ENCODE measurements at regions not wholly inside any gene's neighbourhood (a gene's known extent, or its start where the extent isn't known, plus 50 kb on each side); places are given as distances from the start of the nearest gene placed in this dataset.

DNA sequence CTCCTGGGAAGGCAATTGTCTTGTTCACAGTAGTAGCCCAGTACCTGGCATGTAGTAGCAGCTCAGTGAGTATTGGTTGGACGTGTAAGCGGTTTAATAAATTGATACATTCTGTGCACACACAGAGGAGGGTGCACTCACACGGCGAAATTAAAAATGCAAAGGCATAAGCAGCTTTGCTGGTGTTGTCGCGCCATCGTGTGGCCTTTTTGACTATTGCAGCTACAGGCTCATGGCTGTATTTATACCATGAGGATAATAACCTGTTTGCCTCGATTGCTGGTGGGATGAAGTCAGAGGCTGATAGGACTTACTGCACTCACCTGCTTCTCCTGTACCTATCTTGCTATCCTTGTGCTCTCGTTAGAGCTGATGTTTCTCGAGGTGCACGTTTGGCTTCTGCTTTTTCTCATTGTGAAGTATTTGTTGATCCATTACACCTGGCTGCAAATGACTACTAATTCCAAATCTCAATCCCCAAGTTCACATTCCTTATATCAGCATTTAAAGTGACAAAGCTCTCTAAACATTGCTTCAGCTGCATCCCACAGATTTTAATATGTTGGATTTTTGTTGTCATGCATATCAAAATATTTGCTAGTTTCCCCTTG is 61.5 kb downstream of the TBXT start:
- TF ChIP-seq TARDBP (IDR thresholded peaks at IDR 0.05) (no peak), LEF1 (IDR thresholded peaks at IDR 0.05; ENCODE audit: borderline replicate concordance) (no peak), FOXM1 (IDR thresholded peaks at IDR 0.05; ENCODE audit: borderline replicate concordance) (no peak), NFRKB (IDR thresholded peaks at IDR 0.05) (no peak), BHLHE40 (IDR thresholded peaks at IDR 0.05; ENCODE audit: borderline replicate concordance) (no peak), SP1 (IDR thresholded peaks at IDR 0.05) (no peak), L3MBTL2 (conservative IDR thresholded peaks at IDR 0.05) (no peak)
- TF ChIP-seq, protein P1, sequence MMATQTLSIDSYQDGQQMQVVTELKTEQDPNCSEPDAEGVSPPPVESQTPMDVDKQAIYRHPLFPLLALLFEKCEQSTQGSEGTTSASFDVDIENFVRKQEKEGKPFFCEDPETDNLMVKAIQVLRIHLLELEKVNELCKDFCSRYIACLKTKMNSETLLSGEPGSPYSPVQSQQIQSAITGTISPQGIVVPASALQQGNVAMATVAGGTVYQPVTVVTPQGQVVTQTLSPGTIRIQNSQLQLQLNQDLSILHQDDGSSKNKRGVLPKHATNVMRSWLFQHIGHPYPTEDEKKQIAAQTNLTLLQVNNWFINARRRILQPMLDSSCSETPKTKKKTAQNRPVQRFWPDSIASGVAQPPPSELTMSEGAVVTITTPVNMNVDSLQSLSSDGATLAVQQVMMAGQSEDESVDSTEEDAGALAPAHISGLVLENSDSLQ (IDR thresholded peaks at IDR 0.05), result no peak
- peak; percentile 73 for DNase-seq (ENCODE audit: extremely low spot score)
- POLR2A ChIA-PET, result interaction anchor here (0.6 kb wide), 1 partner anchor 831 kb away, joined by 3 read pairs; no protein-coding TSS in a partner anchor
- CTCF ChIA-PET, result interaction anchor here (0.6 to 3.2 kb wide), 10 partner anchors 10 to 684 kb away, joined by 3 to 15 read pairs (median 6); no protein-coding TSS in a partner anchor

DNA sequence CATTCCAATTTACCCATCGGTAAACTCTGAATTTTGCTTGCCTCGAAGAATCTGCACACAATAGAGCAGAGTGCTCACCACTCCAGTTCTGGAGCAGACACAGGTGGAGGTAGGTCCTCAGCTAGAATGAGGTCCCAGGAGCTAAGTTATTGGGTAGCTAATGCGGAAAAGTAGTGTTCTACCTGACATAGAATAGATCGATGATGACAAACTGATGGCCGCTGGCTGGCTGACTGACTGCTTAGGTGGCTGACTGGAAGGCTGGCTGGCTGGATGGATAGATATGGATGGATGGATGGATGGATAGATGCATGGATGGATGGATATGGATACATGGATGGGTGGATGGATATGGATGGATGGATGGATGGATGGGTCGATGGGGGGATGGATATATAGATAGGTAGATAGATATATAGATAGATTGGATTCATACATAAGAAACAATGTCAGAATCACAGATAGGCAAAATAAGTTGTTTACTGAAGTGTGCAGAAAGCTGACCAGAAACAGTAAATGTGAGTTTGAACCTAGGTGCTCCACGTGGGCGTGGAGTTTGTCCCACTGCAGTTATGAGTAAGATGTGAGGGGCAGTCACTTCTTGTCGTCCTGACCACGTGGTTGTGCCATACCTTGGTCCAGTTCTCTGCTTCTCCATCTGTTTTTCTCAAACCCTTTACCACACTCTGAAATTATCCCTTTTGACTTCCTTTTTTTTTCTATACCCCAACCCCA is 62.1 kb downstream of the TBXT start:
- CTCF ChIA-PET, result interaction anchor here (1.1 to 3.2 kb wide), 9 partner anchors 9 to 665 kb away, joined by 3 to 15 read pairs (median 6); no protein-coding TSS in a partner anchor
- no peak for DNase-seq (ENCODE audit: extremely low spot score)
- POLR2A ChIA-PET, result interaction anchor here (0.6 kb wide), 1 partner anchor 831 kb away, joined by 3 read pairs; no protein-coding TSS in a partner anchor
- TF ChIP-seq TARDBP (IDR thresholded peaks at IDR 0.05), result no peak
- TF ChIP-seq ELF4 (IDR thresholded peaks at IDR 0.05), result no peak
- no peak for TF ChIP-seq FOXA1 (IDR thresholded peaks at IDR 0.05)
- TF ChIP-seq SUZ12 (IDR thresholded peaks at IDR 0.05), result no peak
- no peak for TF ChIP-seq L3MBTL2 (conservative IDR thresholded peaks at IDR 0.05)
- no peak for TF ChIP-seq SP1 (IDR thresholded peaks at IDR 0.05)
- no peak for TF ChIP-seq HDGF (IDR thresholded peaks at IDR 0.05; ENCODE audit: borderline replicate concordance)
- TF ChIP-seq, protein P1 (IDR thresholded peaks at IDR 0.05), result no peak
- no peak for TF ChIP-seq NFRKB (IDR thresholded peaks at IDR 0.05)
- no peak for TF ChIP-seq ARNT (IDR thresholded peaks at IDR 0.05)
- TF ChIP-seq ZNF384 (IDR thresholded peaks at IDR 0.05), result no peak

DNA sequence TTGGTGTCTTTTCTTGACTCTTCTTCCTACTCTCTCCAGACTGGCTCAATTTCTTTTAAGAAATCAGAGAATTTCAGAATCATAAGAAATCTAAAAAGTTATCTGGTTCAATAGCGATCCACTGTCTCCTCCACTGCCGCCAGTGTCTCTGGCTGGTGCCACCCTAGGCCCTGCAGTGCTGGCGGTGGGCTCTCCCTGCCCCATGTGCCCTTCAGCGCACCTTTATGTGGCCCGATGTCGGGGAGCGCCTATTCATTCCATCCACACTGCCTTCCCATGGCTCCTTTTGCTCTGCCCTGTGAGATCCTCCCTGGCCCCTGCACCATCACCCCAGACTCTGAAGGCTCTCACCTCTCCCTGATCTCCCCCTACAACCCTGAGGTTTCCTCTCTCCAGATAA is 62.8 kb downstream of the TBXT start:
- POLR2A ChIA-PET, result no interaction called here
- TF ChIP-seq ELF4 (IDR thresholded peaks at IDR 0.05) (no peak), FOXK2 (IDR thresholded peaks at IDR 0.05) (no peak), ARNT (IDR thresholded peaks at IDR 0.05) (no peak), TARDBP (IDR thresholded peaks at IDR 0.05) (no peak), SP1 (IDR thresholded peaks at IDR 0.05) (no peak)
- CTCF ChIA-PET, result interaction anchor here (0.6 to 3.2 kb wide), 4 partner anchors 21 to 220 kb away, joined by 3 to 13 read pairs (median 10); no protein-coding TSS in a partner anchor

DNA sequence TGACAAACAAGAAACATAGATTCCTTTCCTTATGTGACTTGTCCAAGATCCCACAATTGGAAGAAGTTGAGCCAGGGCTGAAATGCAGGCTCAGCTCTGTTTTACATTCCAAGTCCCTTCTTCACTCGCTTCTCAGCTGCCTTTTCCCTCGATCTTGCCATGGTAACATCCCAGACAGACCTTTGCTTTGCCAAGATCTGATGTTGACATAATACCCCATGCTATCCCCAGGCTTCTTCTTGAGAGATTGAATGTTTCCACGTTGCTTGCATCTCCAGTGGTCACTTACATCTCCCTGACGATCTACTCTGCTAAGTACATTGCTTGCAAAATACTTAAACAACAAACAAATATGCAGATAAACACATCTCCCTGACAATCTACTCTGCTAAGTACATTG is 63.5 kb downstream of the TBXT start:
- TF ChIP-seq, protein P1 (IDR thresholded peaks at IDR 0.05), result no peak
- no peak for TF ChIP-seq LEF1 (IDR thresholded peaks at IDR 0.05; ENCODE audit: borderline replicate concordance)
- no peak for TF ChIP-seq FOXK2 (IDR thresholded peaks at IDR 0.05)
- TF ChIP-seq TARDBP (IDR thresholded peaks at IDR 0.05), result no peak
- TF ChIP-seq CTBP1 (IDR thresholded peaks at IDR 0.05; ENCODE audit: borderline replicate concordance), result no peak
- TF ChIP-seq ARNT (IDR thresholded peaks at IDR 0.05), result no peak
- TF ChIP-seq FOXM1 (IDR thresholded peaks at IDR 0.05; ENCODE audit: borderline replicate concordance), result no peak
- DNase-seq (ENCODE audit: extremely low spot score), result no peak
- POLR2A ChIA-PET, result no interaction called here
- CTCF ChIA-PET, result interaction anchor here (0.9 to 3.2 kb wide), 3 partner anchors 211 to 218 kb away, joined by 4 to 13 read pairs (median 5); no protein-coding TSS in a partner anchor

More for the DNA sequence above, 62.8 kb downstream of the TBXT start:
- DNase-seq (ENCODE audit: extremely low spot score), result no peak

DNA sequence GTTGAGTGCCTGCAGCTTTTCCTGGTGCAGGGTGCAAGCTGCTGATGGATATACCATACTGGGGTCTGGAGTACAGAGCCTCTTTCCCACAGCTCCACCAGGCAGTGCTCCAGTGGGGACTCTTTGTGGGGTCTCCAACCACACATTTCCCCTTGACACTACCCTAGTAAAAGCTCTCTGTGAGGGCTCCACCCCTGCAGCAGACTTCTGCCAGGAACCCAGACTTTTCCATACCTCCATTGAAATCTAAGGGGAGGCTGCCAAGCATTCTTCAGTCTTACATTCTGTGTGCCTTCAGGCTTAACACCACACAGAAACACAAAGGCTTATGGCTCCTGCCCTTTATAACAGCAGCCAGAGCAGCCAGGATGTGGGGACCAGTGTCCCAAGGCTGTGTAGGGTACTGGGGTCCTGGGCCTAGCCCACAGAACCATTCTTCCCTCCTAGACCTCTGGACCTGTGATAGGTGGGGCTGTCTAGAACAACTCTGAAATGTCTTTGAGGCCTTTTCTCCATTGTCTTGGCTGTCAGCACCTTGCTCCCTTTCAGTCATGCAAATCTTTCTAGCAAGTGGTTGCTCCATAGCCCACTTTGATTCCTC is 65.7 kb downstream of the TBXT start:
- no peak for DNase-seq (ENCODE audit: extremely low spot score)
- POLR2A ChIA-PET, result no interaction called here
- TF ChIP-seq CTBP1 (IDR thresholded peaks at IDR 0.05; ENCODE audit: borderline replicate concordance) (no peak), BHLHE40 (IDR thresholded peaks at IDR 0.05; ENCODE audit: borderline replicate concordance) (no peak), ARNT (IDR thresholded peaks at IDR 0.05) (no peak), FOXM1 (IDR thresholded peaks at IDR 0.05; ENCODE audit: borderline replicate concordance) (no peak), LEF1 (IDR thresholded peaks at IDR 0.05; ENCODE audit: borderline replicate concordance) (no peak), FOXA1 (IDR thresholded peaks at IDR 0.05) (no peak), HDGF (IDR thresholded peaks at IDR 0.05; ENCODE audit: borderline replicate concordance) (no peak), SP1 (IDR thresholded peaks at IDR 0.05) (no peak), ZNF384 (IDR thresholded peaks at IDR 0.05) (no peak), ELF4 (IDR thresholded peaks at IDR 0.05) (no peak), SUZ12 (IDR thresholded peaks at IDR 0.05) (no peak), TARDBP (IDR thresholded peaks at IDR 0.05) (no peak), L3MBTL2 (conservative IDR thresholded peaks at IDR 0.05) (no peak), NFRKB (IDR thresholded peaks at IDR 0.05) (no peak)
- TF ChIP-seq, protein P1 (IDR thresholded peaks at IDR 0.05), result no peak
- CTCF ChIA-PET, result interaction anchor here (0.8 kb wide), 1 partner anchor 212 kb away, joined by 3 read pairs; no protein-coding TSS in a partner anchor

All from HEK293T (cell line).